Pons (tissue), 1 donor: ENCODE measurements at regions not wholly inside any gene's neighbourhood (a gene's known extent, or its start where the extent isn't known, plus 50 kb on each side); places are given as distances from the start of the nearest gene placed in this dataset.
"Not testable (repeated sequence)": the region's sequence is repeated elsewhere in the genome, so short reads cannot be mapped to it uniquely, and the experiment has no call there.

Experiments
- DNase-seq: peaks from one replicate; pipeline ENCODE4 v3.0.0-alpha.2; 2016; ENCODE audit warnings: low spot score

- DNase-seq = no peak
Measured at GRCh38 chr6:141498977-141499376, 633.7 kb upstream of the GJE1 start.

GRCh38 chr6:141492521-141493284 lies 640.0 kb upstream of the GJE1 start:
- no peak for DNase-seq

- DNase-seq = no peak
Measured at GRCh38 chr6:141491684-141492083, 641.0 kb upstream of the GJE1 start.

- no peak for DNase-seq
Measured at GRCh38 chr6:141490982-141491381, 641.7 kb upstream of the GJE1 start.

GRCh38 chr6:141488488-141488887 lies 644.2 kb upstream of the GJE1 start:
- peak; percentile 34 for DNase-seq

GRCh38 chr6:141486942-141487341 lies 645.8 kb upstream of the GJE1 start:
- DNase-seq = no peak

GRCh38 chr6:141484711-141485110 lies 648.0 kb upstream of the GJE1 start:
- DNase-seq = peak; percentile 63

- peak; percentile 76 for DNase-seq
Measured at GRCh38 chr6:141483598-141484061, 649.1 kb upstream of the GJE1 start.

- peak; percentile 37 for DNase-seq
Measured at GRCh38 chr6:141482796-141483597, 649.7 kb upstream of the GJE1 start.

GRCh38 chr6:141475259-141475658 lies 657.5 kb upstream of the GJE1 start:
- no peak for DNase-seq

GRCh38 chr6:141472162-141472928 lies 660.4 kb upstream of the GJE1 start:
- DNase-seq = no peak

GRCh38 chr6:141470810-141471209 lies 661.9 kb upstream of the GJE1 start:
- no peak for DNase-seq

GRCh38 chr6:141467881-141468280 lies 664.8 kb upstream of the GJE1 start:
- no peak for DNase-seq

- DNase-seq = no peak
Measured at GRCh38 chr6:141467041-141467440, 665.7 kb upstream of the GJE1 start.

GRCh38 chr6:141464896-141465295 lies 667.8 kb upstream of the GJE1 start:
- no peak for DNase-seq

- DNase-seq = no peak
Measured at GRCh38 chr6:141464490-141464889, 668.2 kb upstream of the GJE1 start.

GRCh38 chr6:141463237-141463977 lies 669.3 kb upstream of the GJE1 start:
- DNase-seq = peak; percentile 8

- no peak for DNase-seq
Measured at GRCh38 chr6:141460743-141461484, 671.8 kb upstream of the GJE1 start.

- DNase-seq = not testable (repeated sequence)
Measured at GRCh38 chr6:141460245-141460644, 672.5 kb upstream of the GJE1 start.

GRCh38 chr6:141457984-141458383 lies 674.7 kb upstream of the GJE1 start:
- DNase-seq = not testable (repeated sequence)

- DNase-seq = no peak
Measured at GRCh38 chr6:141452354-141452686, 680.4 kb upstream of the GJE1 start.
